ENCODE measurements at regions not wholly inside any gene's neighbourhood (a gene's known extent, or its start where the extent isn't known, plus 50 kb on each side); places are given as distances from the start of the nearest gene placed in this dataset.

DNA sequence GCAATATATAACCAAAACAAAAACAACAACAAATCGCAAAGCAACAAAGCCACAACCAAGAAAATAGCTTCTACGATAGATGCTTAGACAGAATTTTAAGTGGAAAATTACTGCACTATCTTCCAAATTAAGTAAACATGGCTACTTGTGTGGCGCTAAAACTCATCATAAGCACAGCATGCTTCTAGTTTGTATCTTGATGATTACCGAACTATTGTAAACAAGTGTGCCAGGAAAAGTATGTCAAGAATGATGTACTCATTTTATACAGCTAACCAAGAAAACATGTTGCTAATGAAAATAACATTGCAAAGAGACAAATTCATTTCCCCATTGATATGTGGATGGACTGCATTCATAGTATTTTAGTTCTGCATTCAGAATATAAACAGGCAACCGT, 271.9 kb upstream of the GPC6 start:
- TF ChIP-seq, protein P1, sequence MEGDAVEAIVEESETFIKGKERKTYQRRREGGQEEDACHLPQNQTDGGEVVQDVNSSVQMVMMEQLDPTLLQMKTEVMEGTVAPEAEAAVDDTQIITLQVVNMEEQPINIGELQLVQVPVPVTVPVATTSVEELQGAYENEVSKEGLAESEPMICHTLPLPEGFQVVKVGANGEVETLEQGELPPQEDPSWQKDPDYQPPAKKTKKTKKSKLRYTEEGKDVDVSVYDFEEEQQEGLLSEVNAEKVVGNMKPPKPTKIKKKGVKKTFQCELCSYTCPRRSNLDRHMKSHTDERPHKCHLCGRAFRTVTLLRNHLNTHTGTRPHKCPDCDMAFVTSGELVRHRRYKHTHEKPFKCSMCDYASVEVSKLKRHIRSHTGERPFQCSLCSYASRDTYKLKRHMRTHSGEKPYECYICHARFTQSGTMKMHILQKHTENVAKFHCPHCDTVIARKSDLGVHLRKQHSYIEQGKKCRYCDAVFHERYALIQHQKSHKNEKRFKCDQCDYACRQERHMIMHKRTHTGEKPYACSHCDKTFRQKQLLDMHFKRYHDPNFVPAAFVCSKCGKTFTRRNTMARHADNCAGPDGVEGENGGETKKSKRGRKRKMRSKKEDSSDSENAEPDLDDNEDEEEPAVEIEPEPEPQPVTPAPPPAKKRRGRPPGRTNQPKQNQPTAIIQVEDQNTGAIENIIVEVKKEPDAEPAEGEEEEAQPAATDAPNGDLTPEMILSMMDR (IDR thresholded peaks at IDR 0.05; ENCODE audit: low read depth, low read length, missing control alignments) = no peak

DNA sequence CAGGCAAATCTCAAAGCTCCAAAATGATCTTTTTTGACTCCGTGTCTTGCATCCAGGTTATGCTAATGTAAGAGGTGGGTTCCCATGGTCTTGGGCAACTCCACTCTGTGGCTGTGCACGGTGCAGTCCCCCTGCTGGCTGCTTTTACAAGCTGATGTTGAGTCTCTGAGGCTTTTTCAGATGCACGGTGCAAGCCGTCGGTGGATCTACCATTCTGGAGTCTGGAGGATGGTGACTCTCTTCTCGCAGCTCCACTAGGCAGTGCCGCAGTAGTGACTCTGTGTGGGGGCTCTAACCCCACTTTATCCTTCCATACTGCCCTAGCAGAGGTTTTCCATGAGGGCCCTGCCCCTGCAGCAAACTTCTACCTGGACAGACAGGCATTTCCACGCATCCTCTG, 266.8 kb upstream of the GPC6 start:
- TF ChIP-seq, protein P1 (IDR thresholded peaks at IDR 0.05; ENCODE audit: low read depth, low read length, missing control alignments) = no peak
- DNase-seq (ENCODE audit: low read depth) = no peak

More for the DNA sequence above, 271.9 kb upstream of the GPC6 start:
- in situ Hi-C loops (cut with HindIII; ENCODE audit: low sequenced_read_pairs) = no loop called here
- no peak for DNase-seq (ENCODE audit: low read depth)
- H3K4me3 ChIP-seq (ENCODE audit: low read depth, low read length) = no peak overlapping the region

DNA sequence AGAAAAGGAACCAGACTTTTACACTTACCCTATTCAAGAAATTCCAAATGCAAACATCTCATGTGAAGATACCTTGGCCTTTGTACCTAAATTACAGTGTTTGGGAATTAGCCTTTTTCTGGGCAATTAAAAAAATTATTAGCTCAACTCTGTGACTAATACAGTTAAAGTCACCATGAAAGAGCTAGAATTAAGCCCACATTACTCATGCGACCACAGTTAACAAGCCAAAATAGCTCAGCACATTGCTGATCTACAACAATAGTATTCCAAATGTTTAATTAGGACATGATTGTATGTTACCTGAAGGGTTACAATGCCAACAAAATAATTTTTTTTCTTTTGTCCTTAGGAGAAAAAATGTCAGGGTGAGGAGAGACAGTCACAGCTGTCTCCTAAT, 263.6 kb upstream of the GPC6 start:
- in situ Hi-C loops (cut with HindIII; ENCODE audit: low sequenced_read_pairs) = no loop called here
- no peak overlapping the region for H3K4me3 ChIP-seq (ENCODE audit: low read depth, low read length)
- peak; percentile 6 for DNase-seq (ENCODE audit: low read depth)
- TF ChIP-seq, protein P1 (IDR thresholded peaks at IDR 0.05; ENCODE audit: low read depth, low read length, missing control alignments) = no peak

More for the DNA sequence above, 266.8 kb upstream of the GPC6 start:
- in situ Hi-C loops (cut with HindIII; ENCODE audit: low sequenced_read_pairs) = no loop called here
- no peak overlapping the region for H3K4me3 ChIP-seq (ENCODE audit: low read depth, low read length)

DNA sequence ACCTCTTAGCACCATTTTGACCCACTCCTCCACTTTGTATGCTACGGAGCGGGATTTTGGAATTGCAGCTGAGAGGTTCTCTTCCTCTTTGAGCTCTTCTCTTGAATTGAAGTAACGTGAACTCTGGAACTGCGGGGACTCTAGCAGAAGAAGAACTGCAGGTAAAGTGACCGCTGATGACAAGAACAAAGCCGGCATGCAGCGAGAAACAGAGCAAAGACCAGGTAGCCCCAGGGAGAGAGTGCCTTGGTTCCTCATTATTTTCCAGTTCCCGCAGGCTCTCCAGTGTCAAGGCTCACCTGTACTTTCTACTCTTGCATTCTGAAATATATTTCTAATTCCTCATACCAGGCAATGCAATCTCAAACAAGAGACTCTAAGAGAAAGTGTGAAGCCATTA, 260.3 kb upstream of the GPC6 start:
- in situ Hi-C loops (cut with HindIII; ENCODE audit: low sequenced_read_pairs) = no loop called here
- TF ChIP-seq, protein P1 (IDR thresholded peaks at IDR 0.05; ENCODE audit: low read depth, low read length, missing control alignments) = no peak
- DNase-seq (ENCODE audit: low read depth) = no peak
- H3K4me3 ChIP-seq (ENCODE audit: low read depth, low read length) = no peak overlapping the region

DNA sequence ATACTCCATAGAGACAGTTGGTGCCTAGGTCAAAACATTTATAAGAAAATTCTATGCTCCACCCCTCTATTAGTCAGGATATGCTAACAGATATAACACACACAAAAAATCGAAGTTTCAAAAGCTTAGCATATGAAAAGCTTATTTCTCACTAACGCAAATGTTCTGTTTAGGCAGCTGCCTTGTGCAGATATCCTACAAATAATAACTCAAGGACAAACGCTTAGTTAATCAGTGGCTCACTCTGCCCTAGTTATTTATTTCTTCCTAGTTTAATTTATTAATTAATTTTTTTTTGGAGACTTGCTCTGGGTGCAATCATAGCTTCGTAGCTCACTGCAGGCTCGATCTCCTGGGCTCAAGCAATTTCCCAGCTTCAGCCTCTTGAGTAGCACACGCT, 259.7 kb upstream of the GPC6 start:
- H3K4me3 ChIP-seq (ENCODE audit: low read depth, low read length) = no peak overlapping the region
- no peak for DNase-seq (ENCODE audit: low read depth)
- TF ChIP-seq, protein P1 (IDR thresholded peaks at IDR 0.05; ENCODE audit: low read depth, low read length, missing control alignments) = no peak
- in situ Hi-C loops (cut with HindIII; ENCODE audit: low sequenced_read_pairs) = no loop called here

DNA sequence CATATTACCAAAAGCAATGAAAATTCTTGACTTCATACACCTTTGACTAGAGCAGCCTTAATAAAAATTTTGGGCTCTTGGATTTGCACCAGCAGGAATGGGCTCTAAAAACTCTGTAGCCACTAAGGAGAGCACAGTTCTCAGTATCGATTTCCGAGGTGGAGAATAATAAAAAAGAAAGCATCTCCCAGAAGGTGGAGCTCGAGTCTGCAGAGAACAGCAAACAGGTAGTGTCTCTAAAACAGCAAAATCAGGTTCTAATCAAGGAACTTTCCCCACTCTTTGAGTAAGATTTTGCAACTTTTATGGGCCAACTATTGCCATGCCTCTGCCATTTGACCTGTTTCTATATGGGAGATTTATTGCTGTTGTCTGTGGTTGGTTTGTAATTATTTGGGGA, 258.7 kb upstream of the GPC6 start:
- TF ChIP-seq, protein P1 (IDR thresholded peaks at IDR 0.05; ENCODE audit: low read depth, low read length, missing control alignments) = peak; percentile 19
- no peak for DNase-seq (ENCODE audit: low read depth)
- H3K4me3 ChIP-seq (ENCODE audit: low read depth, low read length) = no peak overlapping the region
- in situ Hi-C loops (cut with HindIII; ENCODE audit: low sequenced_read_pairs) = no loop called here

DNA sequence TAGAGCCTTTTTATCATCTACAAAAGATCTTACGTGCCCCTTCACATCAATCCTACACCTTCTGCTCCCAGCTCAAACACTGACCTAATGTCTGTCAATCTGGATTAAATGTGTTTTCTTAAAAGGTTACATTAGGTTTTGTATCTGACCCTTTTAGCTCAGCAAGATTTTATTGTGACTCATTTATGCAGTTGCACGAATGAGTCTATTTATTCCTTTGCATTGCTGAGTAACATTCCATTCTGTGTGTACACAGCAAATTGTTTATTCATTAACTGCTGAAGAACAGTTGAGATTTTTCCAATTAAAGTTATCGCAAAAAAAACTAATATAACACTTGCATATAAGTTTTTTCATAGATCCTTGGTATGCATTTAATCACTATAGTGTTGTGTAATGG, 253.9 kb upstream of the GPC6 start:
- TF ChIP-seq, protein P1 (IDR thresholded peaks at IDR 0.05; ENCODE audit: low read depth, low read length, missing control alignments) = no peak
- no peak for DNase-seq (ENCODE audit: low read depth)
- in situ Hi-C loops (cut with HindIII; ENCODE audit: low sequenced_read_pairs) = no loop called here
- no peak overlapping the region for H3K4me3 ChIP-seq (ENCODE audit: low read depth, low read length)

All from astrocyte of the cerebellum (primary cell).